ENCODE measurements at regions not wholly inside any gene's neighbourhood (a gene's known extent, or its start where the extent isn't known, plus 50 kb on each side); places are given as distances from the start of the nearest gene placed in this dataset.
"Not testable (repeated sequence)": the region's sequence is repeated elsewhere in the genome, so short reads cannot be mapped to it uniquely, and the experiment has no call there.

GRCh38 chr2:187775651-187776050 lies 221.4 kb upstream of the TFPI start:
- intact Hi-C loops (cut with micrococcal nuclease) = no loop called here

GRCh38 chr2:187782301-187782700 lies 228.1 kb upstream of the TFPI start:
- intact Hi-C loops (cut with micrococcal nuclease) = no loop called here

- intact Hi-C loops (cut with micrococcal nuclease) = no loop called here
Observed at GRCh38 chr2:187783446-187783845, 229.2 kb upstream of the TFPI start.

- intact Hi-C loops (cut with micrococcal nuclease) = not testable (repeated sequence)
Observed at GRCh38 chr2:187784138-187784537, 229.9 kb upstream of the TFPI start.

GRCh38 chr2:187799601-187800000 lies 245.4 kb upstream of the TFPI start:
- intact Hi-C loops (cut with micrococcal nuclease) = no loop called here

DNA sequence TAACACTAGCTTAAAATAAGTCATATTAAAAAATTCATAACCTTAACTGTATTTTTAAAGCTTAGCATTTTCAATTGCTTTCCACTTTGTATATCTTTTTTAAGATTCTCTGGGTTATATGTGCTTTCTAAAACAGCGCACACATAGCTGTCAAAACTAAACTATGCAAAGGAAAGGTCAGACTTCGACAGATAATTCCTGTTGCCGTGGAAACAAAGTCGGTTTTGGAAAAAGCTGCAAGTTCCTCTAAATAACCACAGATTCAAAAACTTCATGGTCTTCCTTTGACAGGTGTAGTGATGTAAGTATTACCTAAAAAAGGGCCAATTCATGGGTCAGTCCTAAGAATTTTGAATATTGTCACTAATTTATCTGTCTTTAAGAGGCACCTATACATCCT lies 249.6 kb upstream of the TFPI start:
- intact Hi-C loops (cut with micrococcal nuclease) = no loop called here

GRCh38 chr2:187815113-187815512 lies 260.9 kb upstream of the TFPI start:
- intact Hi-C loops (cut with micrococcal nuclease) = no loop called here

DNA sequence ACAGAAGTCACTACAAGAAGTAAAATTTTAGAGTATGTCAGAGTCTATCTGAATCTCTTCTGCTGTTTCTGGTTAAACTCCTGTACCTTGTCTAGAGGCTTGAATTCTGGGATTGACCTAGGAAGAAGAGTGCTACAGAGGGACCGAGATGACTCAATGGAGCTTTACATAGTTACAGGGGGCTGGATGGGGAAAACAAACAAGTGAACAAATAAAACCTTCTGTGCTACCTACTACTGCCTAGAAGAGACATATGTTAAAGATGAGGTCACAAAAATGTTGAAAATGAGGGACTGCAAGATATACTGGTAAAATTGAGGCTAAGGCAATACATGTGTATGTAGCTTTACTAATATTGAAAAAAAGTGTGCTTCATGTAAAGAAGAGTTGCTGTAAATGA lies 265.4 kb upstream of the TFPI start:
- intact Hi-C loops (cut with micrococcal nuclease) = no loop called here

DNA sequence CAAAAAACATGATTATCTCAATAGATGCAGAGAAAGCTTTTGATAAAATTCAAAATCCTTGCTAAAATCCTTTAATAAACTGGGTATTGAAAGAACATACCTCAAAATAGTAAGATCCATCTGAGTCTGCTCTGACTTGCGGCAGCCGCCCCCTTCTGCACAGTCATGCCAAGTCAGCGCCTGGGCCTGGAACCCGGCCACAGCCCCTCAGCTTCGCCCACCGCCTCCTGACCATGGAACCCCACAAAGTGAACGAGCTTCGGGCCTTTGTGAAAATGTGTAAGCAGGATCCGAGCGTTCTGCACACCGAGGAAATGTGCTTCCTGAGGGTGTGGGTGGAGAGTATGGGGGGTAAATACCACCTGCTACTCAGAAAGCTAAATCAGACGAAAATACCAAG lies 270.9 kb upstream of the TFPI start:
- intact Hi-C loops (cut with micrococcal nuclease) = no loop called here

GRCh38 chr2:187826023-187826422 lies 271.8 kb upstream of the TFPI start:
- intact Hi-C loops (cut with micrococcal nuclease) = no loop called here

DNA sequence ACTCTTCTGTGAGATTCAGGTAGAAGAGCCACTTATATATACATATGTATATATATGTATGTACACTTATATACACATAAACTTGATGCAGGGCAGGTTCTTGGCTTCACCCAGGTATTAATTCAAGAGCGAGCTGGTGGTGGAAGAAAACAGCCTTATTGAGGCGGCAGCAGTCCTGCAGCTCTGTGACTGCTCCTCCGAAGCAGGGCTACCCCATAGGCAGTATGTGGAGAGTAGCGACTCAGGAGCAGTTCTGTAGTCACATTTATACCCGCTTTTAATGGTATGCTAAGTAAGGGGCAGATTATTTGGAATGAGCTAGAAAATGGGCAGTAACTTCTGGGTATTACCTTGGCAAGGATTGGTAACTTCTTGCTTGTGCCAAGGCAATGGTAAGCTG lies 280.6 kb upstream of the TFPI start:
- intact Hi-C loops (cut with micrococcal nuclease) = no loop called here

GRCh38 chr2:187838690-187839089 lies 284.5 kb upstream of the TFPI start:
- intact Hi-C loops (cut with micrococcal nuclease) = no loop called here

- intact Hi-C loops (cut with micrococcal nuclease) = no loop called here
Observed at GRCh38 chr2:187842315-187842714, 288.1 kb upstream of the TFPI start.

GRCh38 chr2:187842978-187843847 lies 289.0 kb upstream of the TFPI start:
- intact Hi-C loops (cut with micrococcal nuclease) = loop anchor here (1.0 kb wide), 2 partner anchors 262 to 343 kb away; no protein-coding TSS in a partner anchor

GRCh38 chr2:187847245-187848208 lies 293.3 kb upstream of the TFPI start:
- intact Hi-C loops (cut with micrococcal nuclease) = no loop called here

DNA sequence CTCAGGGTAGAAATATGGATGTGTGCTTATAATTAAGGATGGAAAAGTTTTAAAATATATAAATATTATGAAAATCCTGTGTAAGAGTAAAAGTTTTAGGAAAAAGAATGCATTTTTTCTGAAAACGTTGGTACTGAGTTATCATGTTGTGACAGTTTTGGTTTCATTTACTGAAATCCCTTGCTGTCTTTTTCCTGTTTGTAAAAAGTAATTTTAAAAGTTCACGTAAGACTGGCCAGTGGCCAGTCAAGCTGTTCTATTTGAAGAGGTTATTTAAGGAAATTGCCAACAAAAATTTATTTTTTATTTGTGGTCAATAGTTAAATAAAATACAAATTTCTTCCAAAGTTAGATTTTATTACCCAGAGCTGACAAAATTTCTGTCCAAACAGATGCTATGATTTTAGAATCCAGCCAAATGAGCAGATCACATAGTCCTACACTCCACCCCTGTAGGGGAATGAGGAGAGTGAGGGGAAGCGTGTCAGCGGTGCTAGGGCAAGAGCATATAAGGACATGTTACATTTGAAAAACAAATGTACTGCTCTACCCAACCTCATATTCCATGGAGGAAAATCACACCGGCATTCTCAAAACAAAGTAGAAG lies 297.8 kb upstream of the TFPI start:
- intact Hi-C loops (cut with micrococcal nuclease) = no loop called here

DNA sequence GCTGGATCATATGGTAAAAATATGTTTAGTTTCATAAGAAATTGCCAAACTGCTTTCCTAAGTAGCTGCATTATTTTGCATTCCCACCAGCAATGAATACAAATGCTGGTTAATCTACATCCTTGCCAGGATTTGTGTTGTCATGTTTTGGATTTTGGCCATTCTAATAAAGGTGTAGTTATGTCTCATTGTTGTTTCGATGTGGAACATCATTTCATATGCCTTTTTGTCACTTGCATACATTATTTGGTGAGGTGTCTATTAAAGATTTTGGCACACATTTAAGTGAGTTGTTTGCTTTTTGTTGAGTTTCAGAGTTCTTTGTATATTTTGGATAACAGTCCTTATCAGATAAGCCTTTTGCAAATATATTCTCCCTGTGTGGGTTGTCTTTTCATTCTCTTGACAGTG lies 299.2 kb upstream of the TFPI start:
- intact Hi-C loops (cut with micrococcal nuclease) = no loop called here

GRCh38 chr2:187854801-187855200 lies 300.6 kb upstream of the TFPI start:
- intact Hi-C loops (cut with micrococcal nuclease) = no loop called here

DNA sequence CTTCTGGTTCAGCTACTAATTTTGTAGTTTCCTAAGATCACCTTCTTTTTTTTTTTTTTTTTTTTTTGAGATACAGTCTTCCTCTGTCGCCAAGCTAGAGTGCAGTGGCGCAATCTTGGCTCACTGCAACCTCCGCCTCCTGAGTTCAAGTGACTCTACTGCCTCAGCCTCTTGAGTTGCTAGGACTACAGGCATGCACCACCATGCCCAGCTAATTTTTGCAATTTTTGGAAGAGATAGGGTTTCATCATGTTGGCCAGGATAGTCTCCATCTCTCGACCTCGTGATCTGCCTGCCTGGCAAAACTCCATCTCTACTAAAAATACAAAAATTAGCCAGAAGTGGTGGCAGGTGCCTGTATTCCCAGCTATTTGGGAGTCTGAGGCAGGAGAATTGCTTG lies 301.5 kb upstream of the TFPI start:
- intact Hi-C loops (cut with micrococcal nuclease) = no loop called here

DNA sequence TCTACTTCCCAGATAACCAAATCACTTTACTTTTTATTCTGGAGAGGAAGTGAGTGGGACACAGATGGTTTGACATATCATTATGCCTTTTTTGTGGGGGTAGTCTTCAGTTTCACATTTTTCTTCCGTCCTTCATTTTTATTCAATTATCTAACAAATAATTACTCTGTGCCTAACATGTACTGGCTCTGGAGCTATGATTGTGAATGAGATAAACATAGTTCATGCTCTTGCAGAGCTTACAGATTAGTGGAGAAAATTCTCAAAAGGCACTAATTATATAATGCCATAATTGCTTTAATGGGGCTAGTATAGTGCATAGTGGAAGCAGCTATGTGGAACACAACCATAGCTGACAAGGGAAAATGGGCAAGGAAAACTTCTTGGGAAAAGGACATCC lies 303.6 kb upstream of the TFPI start:
- intact Hi-C loops (cut with micrococcal nuclease) = no loop called here

GRCh38 chr2:187862715-187863114 lies 308.5 kb upstream of the TFPI start:
- intact Hi-C loops (cut with micrococcal nuclease) = no loop called here

GRCh38 chr2:187865025-187865424 lies 310.8 kb upstream of the TFPI start:
- intact Hi-C loops (cut with micrococcal nuclease) = no loop called here

Measured in T-helper 2 cell treated with Interferon-gamma antibody and Interleukin-4, amounts not matched to agents 100 ng/mL and 5 ng/mL, for 36 hours (primary cell).